Islet of Langerhans (tissue), 1 donor: ENCODE measurements at regions not wholly inside any gene's neighbourhood (a gene's known extent, or its start where the extent isn't known, plus 50 kb on each side); places are given as distances from the start of the nearest gene placed in this dataset.

ENCODE experiments used
- FAIRE-seq: peaks from one replicate; lab custom pipeline; 2011; peaks lifted over from hg19 to GRCh38; lab: Jason Lieb, UNC

- no peak for FAIRE-seq
These were observed 1372.9 kb downstream of the TECRL start for GRCh38 chr4:63036159-63036866.

GRCh38 chr4:63029380-63029779 is 1379.9 kb downstream of the TECRL start:
- no peak for FAIRE-seq

- no peak for FAIRE-seq
These were observed 1388.6 kb downstream of the TECRL start for GRCh38 chr4:63020661-63021060.

- FAIRE-seq: no peak
These were observed 1392.0 kb downstream of the TECRL start for GRCh38 chr4:63017300-63017699.

- FAIRE-seq: no peak
These were observed 1438.4 kb downstream of the TECRL start for GRCh38 chr4:62970846-62971245.

GRCh38 chr4:62960415-62960814 is 1448.8 kb downstream of the TECRL start:
- FAIRE-seq: no peak

- FAIRE-seq: no peak
These were observed 1455.5 kb downstream of the TECRL start for GRCh38 chr4:62953752-62954151.

GRCh38 chr4:62952366-62952765 is 1456.9 kb downstream of the TECRL start:
- no peak for FAIRE-seq

GRCh38 chr4:62948108-62948507 is 1461.1 kb downstream of the TECRL start:
- FAIRE-seq: no peak

GRCh38 chr4:62940229-62940628 is 1469.0 kb downstream of the TECRL start:
- FAIRE-seq: no peak

- FAIRE-seq: no peak
These were observed 1478.4 kb downstream of the TECRL start for GRCh38 chr4:62930884-62931283.

GRCh38 chr4:62928483-62928882 is 1480.8 kb downstream of the TECRL start:
- no peak for FAIRE-seq

- no peak for FAIRE-seq
These were observed 1481.7 kb downstream of the TECRL start for GRCh38 chr4:62927574-62927973.

GRCh38 chr4:62923783-62924182 is 1485.5 kb downstream of the TECRL start:
- no peak for FAIRE-seq

- no peak for FAIRE-seq
These were observed 1491.6 kb downstream of the TECRL start for GRCh38 chr4:62917649-62918048.

- no peak for FAIRE-seq
These were observed 1494.5 kb downstream of the TECRL start for GRCh38 chr4:62914758-62915157.

- no peak for FAIRE-seq
These were observed 1496.2 kb downstream of the TECRL start for GRCh38 chr4:62913065-62913464.

- FAIRE-seq: no peak
These were observed 1496.7 kb downstream of the TECRL start for GRCh38 chr4:62912531-62912930.

GRCh38 chr4:62909238-62909637 is 1500.0 kb downstream of the TECRL start:
- no peak for FAIRE-seq

- no peak for FAIRE-seq
These were observed 1508.1 kb downstream of the TECRL start for GRCh38 chr4:62901101-62901500.

GRCh38 chr4:62899646-62900364 is 1509.4 kb downstream of the TECRL start:
- no peak for FAIRE-seq

GRCh38 chr4:62898115-62898514 is 1511.1 kb downstream of the TECRL start:
- no peak for FAIRE-seq

GRCh38 chr4:62896721-62897120 is 1512.5 kb downstream of the TECRL start:
- no peak for FAIRE-seq

- no peak for FAIRE-seq
These were observed 1527.3 kb downstream of the TECRL start for GRCh38 chr4:62881901-62882300.
